Stimulated activated CD8-positive, alpha-beta memory T cell treated with anti-CD3 and anti-CD28 coated beads, Interleukin-4, amount 100 ng/mL, for 4 hours (primary cell): ENCODE measurements at regions not wholly inside any gene's neighbourhood (a gene's known extent, or its start where the extent isn't known, plus 50 kb on each side); places are given as distances from the start of the nearest gene placed in this dataset.
"Not testable (repeated sequence)": the region's sequence is repeated elsewhere in the genome, so short reads cannot be mapped to it uniquely, and the experiment has no call there.

Experiments
- DNase-seq, 2 donors: peaks; one replicate each; pipeline ENCODE4 v3.0.0-alpha.2; 2020; ENCODE audit warnings: low read depth in 2 of 2, low spot score in 1 of 2

- no peak for DNase-seq
Measured at GRCh38 chr7:9200626-9201025, 767.2 kb downstream of the NXPH1 start.

DNA sequence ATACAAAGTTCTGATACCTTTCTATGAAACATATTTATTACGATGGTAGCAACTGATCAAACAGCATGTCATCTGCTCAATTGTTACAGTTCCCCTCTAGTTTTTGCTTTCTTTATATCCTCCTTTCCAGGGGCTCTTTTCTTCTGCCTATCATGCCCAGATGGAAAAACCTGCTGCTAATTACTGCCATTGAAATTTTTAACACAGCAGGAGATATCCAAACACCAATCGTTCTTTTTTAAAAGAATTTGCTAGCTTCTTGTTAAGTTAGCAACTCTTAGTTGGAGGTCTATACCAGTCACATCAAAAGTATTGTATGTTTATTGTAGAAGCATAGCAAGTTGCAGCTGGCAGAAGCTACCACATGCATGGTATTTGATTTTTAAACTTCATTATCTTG is 768.5 kb downstream of the NXPH1 start:
- DNase-seq: no peak

GRCh38 chr7:9204571-9204970 is 771.2 kb downstream of the NXPH1 start:
- no peak for DNase-seq

GRCh38 chr7:9210114-9210513 is 776.7 kb downstream of the NXPH1 start:
- no peak for DNase-seq

DNA sequence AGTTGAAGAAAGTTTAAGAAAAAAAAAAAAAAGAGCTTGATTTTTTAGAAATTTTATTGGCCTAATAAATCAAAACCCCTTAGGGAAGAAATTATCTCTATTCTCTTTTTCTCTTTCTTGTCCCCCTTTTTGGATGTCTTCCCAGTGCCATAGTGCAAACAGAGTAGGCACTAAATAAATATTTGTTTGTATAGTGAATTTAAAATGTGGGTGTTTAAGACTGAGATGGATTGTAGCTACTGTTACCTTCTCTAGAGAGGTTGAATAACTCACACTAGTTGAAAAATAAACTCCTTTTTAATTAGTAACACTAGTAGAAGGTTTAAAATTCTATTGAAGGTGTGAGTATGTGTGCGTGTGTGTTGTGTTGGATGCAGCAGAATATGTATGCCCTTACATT is 783.8 kb downstream of the NXPH1 start:
- DNase-seq: no peak

DNA sequence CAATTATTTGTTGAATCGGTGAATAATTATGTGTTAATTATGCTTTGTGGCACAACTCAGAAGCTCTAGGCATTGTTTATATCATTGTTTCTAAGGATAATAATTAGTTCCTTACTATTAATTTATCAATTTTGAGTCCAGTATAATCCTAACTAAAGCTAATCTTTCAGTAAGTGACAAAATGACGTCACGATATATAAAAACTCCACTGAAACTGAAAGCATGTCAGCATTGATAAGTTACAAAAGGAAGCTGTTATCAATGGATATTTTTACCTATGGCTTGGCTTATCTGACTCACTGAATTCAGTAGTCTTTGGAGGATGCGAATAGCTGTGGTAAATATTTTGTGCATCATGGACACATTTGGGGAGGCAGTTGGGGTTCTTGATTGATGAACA is 793.1 kb downstream of the NXPH1 start:
- DNase-seq: no peak

DNA sequence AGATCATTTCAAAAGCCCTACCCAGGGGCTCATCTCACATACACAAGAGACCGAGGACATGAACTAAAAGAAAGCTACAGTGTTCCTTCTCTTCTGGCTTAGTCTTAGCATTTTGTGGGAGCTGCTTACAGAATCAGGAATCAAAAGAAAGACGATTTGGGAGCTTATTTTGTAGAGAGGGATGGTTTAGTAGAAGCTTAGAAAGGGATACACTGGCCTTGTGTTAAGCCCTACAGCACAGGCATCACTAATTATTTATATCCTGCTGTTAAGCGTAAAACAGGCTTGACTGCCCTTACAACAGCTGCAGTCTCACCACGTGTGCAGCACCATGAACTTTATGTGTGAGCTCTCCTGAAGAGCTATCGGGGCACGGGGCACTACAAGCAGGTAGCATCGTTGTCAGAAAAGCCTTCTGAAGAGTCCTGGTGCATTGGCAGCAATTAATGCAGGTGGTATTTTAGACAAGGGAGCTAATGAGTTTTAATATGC is 798.3 kb downstream of the NXPH1 start:
- DNase-seq: no peak

DNA sequence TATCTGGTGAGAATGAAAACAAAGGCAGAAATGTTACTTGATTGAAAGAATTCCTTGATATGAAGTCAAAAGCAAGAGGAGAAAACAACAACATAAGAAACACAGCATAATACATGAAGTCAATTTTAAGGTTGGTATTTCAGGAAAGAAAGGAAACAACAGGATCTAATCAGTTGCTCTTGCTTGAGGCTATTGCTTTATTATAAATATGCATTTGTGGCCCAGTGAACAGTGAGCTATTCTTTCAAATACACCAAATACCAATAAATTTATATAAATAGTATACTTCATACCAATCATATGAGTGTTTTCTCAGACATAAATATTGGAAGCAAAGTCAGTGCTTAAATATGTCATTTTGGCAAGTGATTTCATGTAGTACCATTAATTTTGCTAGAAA is 806.6 kb downstream of the NXPH1 start:
- no peak for DNase-seq

GRCh38 chr7:9241826-9242225 is 808.4 kb downstream of the NXPH1 start:
- DNase-seq: no peak

DNA sequence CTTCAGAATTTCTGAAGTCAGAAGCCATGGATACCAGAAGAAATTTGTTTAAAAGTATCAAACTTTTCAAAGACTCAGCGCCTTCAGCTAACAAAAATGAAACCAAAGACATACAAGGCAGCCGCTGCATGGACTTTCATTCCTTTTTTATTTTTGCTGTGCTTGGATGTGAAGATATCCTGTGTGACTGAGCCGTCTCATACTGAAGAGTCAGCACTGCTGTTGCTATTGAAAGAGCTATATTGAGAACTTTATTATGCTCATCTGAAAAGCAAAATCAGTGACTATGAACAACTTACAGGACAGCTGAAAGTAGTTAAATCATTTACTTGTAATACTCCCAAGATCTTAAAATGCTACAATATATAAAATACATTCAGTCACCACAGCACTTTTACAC is 809.2 kb downstream of the NXPH1 start:
- DNase-seq: no peak

- no peak for DNase-seq
Measured at GRCh38 chr7:9250876-9251275, 817.5 kb downstream of the NXPH1 start.

DNA sequence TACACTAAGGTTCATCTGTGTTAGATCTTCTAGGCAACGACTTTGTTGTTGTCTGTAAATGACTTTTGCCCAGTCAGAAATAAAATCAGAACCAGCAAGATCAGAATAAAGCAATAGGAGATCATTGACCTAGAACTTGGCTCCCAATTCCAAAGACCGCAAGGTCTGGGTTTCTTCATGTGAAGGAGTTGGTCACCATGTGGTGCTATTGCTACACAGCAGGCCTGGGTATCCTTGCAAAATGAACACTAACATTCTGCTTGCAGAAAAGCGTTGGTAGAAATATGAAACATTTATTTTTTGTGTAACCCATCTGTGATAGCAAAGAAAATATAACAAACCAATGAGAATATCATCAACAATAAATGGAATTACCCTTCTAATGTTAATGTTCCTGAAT is 831.0 kb downstream of the NXPH1 start:
- DNase-seq: no peak

- DNase-seq: no peak
Measured at GRCh38 chr7:9280088-9280487, 846.7 kb downstream of the NXPH1 start.

GRCh38 chr7:9283246-9283645 is 849.8 kb downstream of the NXPH1 start:
- DNase-seq: no peak

- no peak for DNase-seq
Measured at GRCh38 chr7:9302436-9302835, 869.0 kb downstream of the NXPH1 start.

DNA sequence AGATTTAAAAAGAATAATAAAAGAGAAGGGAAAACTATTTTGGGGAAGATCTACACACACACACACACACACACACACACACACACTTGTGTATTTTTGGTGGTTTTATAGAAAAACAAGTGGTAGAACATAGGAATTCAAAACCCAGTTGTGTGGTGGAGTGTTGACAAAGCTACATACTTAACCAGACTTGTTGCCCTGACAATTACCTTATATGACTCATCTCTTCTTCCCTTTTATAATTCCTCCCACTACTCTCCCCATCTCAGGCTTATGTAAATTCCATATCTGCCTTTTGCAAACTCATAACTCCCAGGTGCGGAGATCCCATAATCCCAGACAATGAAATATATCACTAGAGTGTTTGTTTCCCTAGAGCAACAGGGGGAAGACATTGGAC is 873.7 kb downstream of the NXPH1 start:
- DNase-seq: no peak

DNA sequence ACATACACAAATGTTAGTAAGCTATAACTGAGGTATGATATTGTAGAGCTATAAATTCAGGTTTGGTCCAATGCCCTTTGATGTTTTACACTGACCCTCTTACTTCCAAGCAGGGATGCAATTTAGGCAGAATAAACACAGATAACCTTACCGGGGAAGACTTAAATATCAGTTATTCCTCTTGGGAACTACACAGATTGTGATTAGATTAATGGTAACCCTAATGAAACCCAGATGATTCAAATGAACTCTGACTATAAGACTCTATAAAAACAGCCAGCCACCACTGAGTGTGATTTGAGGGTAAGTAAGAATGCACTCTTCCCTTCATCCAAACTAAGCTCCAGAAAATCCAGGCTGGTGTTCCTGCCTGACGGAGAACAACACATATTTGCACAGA is 891.1 kb downstream of the NXPH1 start:
- no peak for DNase-seq

GRCh38 chr7:9328296-9328695 is 894.9 kb downstream of the NXPH1 start:
- no peak for DNase-seq

- DNase-seq: no peak
Measured at GRCh38 chr7:9349625-9350024, 916.2 kb downstream of the NXPH1 start.

GRCh38 chr7:9391221-9391620 is 957.8 kb downstream of the NXPH1 start:
- no peak for DNase-seq

GRCh38 chr7:9391984-9392383 is 958.6 kb downstream of the NXPH1 start:
- no peak for DNase-seq

GRCh38 chr7:9404386-9404785 is 971.0 kb downstream of the NXPH1 start:
- DNase-seq: not testable (repeated sequence)

DNA sequence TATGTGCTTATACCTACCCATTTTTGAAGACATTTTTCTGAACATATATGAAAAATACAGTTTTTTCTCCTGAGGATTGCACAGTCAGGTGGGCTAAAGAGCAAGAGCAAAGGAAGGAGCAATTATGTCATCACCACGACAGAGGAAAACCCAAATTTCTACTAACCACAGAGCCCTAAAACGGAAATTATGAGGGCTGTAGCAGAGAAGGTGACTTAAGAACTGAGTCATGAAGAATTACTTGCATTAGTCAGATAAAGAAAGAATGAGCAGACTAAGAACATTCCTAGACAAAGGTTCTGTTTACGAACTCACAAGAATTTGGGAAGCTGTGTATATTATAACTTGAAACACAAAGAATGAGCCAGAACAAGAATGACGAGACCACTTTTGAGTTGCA is 974.4 kb downstream of the NXPH1 start:
- no peak for DNase-seq

DNA sequence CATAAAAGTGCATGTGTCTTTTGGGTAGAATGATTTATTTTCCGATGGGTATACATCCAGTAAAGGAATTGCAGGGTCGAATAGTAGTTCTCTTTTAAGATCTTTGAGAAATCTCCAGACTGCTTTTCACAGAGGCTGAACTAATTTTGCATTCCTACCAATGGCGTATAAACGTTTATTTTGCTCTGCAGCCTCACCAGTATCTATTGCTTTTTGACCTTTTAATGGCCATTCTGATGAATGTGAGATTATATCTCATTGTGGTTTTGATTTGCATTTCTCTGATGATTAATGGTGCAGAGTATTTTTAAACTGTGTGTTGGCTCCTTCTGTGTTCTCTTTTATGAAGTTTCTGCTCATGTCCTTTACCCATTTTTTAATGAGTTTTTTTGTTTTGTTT is 1020.1 kb downstream of the NXPH1 start:
- DNase-seq: no peak
